Lower lobe of right lung (tissue), 2 donors: ENCODE measurements at regions not wholly inside any gene's neighbourhood (a gene's known extent, or its start where the extent isn't known, plus 50 kb on each side); places are given as distances from the start of the nearest gene placed in this dataset.
"Not testable (repeated sequence)": the region's sequence is repeated elsewhere in the genome, so short reads cannot be mapped to it uniquely, and the experiment has no call there.

Experiments used
- ATAC-seq, 2 donors: fragments of 200-7000 bp; cut with Tn5 transposase; one replicate each; pipeline ENCODE4 v1.9.1; 2020 to 2022; ENCODE audit warnings: mild to moderate bottlenecking in 2 of 2, moderate library complexity in 2 of 2
- DNase-seq: peaks from one replicate; pipeline ENCODE4 v3.0.0-alpha.2; 2020
- H3K27ac ChIP-seq: fragments of 200-600 bp; one replicate; pipeline ENCODE4 v1.8.0; 2022
- H3K27me3 ChIP-seq: fragments of 200-600 bp; one replicate; pipeline ENCODE4 v1.8.0; 2022; ENCODE audit warnings: low read depth
- H3K36me3 ChIP-seq: fragments of 200-600 bp; one replicate; pipeline ENCODE4 v1.8.0; 2022; ENCODE audit warnings: mild to moderate bottlenecking
- H3K4me1 ChIP-seq: fragments of 200-600 bp; one replicate; pipeline ENCODE4 v1.8.0; 2022
- H3K4me3 ChIP-seq: fragments of 200-600 bp; one replicate; pipeline ENCODE4 v1.8.0; 2022; ENCODE audit warnings: mild to moderate bottlenecking
- H3K9me3 ChIP-seq: fragments of 200-600 bp; one replicate; pipeline ENCODE4 v1.8.0; 2022
- intact Hi-C: fragments of 100-400 bp; cut with DNase I; formaldehyde crosslinking; loops from one replicate; pipeline ENCODE4 v1.11.0; 2022
- TF ChIP-seq, protein P1 (sequence below): fragments of 200-600 bp; IDR thresholded peaks from one replicate; pipeline ENCODE4 v1.8.0; 2022; ENCODE audit warnings: antibody characterized with exemption, mild to moderate bottlenecking
- donor health status: DM: no; HTN: yes; CAD: no; lungs with severe emphysema.

DNA sequence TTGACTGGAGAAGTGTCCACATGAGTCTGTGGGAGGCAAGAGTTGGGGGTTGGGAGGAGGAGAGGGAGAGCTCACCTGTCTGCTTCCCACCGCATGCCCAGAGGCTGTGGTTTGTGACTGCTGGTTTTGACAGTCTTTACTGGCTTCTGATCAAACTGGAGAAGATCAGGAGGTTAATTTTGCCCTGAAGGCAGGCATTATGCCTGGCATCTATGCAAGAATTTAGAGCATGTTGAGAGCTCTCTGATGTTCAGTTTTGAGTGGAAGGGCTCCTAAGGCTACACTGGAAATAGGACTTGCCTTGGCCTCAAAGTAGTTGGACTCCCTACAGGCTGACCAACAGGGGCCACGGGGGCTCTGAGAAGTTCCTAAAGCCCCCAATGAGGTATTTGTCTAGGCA lies 101.6 kb downstream of the TLR5 start:
- no peaks in the 10 kb centered on the region for H3K9me3 ChIP-seq
- DNase-seq (no peak), ATAC-seq (peak; percentile 44 to 66)
- H3K4me1 ChIP-seq, result no peaks in the 10 kb centered on the region
- H3K27me3 ChIP-seq, result no peaks in the 10 kb centered on the region
- intact Hi-C loops, result no loop called here
- H3K4me3 ChIP-seq, result no peak overlapping the region
- TF ChIP-seq, protein P1, sequence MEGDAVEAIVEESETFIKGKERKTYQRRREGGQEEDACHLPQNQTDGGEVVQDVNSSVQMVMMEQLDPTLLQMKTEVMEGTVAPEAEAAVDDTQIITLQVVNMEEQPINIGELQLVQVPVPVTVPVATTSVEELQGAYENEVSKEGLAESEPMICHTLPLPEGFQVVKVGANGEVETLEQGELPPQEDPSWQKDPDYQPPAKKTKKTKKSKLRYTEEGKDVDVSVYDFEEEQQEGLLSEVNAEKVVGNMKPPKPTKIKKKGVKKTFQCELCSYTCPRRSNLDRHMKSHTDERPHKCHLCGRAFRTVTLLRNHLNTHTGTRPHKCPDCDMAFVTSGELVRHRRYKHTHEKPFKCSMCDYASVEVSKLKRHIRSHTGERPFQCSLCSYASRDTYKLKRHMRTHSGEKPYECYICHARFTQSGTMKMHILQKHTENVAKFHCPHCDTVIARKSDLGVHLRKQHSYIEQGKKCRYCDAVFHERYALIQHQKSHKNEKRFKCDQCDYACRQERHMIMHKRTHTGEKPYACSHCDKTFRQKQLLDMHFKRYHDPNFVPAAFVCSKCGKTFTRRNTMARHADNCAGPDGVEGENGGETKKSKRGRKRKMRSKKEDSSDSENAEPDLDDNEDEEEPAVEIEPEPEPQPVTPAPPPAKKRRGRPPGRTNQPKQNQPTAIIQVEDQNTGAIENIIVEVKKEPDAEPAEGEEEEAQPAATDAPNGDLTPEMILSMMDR, result no peak
- no peak overlapping the region for H3K27ac ChIP-seq
- H3K36me3 ChIP-seq, result no peaks in the 10 kb centered on the region

DNA sequence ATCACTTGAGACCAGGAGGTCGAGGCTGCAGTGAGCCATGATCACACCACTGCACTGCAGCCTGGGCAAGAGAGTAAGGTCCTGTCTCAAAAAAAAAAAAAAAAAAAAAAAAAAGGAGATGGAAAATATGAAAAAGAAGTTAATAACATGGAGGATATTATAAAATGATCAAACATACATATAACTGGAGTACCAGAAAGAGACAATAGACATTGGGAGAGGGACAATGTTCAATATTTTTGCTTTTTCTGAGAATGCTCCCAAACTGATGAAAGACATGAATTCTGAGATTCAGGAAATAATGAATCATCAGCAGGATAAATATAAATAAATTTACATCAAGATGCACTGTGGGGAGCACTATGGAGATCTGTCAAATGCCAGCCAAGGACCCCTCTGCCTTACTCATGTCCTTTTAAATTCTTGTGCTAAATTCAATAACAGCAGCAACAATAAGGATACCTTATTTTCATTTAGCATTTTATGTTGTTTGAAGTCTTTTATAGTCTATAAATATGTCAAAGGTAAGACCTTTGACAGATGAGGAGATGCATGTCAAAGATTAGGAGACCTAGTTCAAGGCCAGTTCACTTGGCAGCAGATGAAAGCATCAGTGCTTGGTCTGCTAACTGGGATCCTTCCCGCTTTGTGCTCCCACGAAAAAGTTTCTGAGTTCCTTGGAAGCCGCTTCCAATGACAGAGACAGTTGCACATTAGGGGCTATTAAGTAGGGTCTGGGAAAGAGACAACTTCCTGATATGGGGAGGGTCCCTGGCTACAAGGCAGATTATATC lies 97.7 kb downstream of the TLR5 start:
- DNase-seq (no peak), ATAC-seq (no peak)
- H3K4me3 ChIP-seq, result no peak overlapping the region
- TF ChIP-seq, protein P1, result no peak
- no peaks in the 10 kb centered on the region for H3K9me3 ChIP-seq
- no peak overlapping the region for H3K27ac ChIP-seq
- intact Hi-C loops, result no loop called here
- no peaks in the 10 kb centered on the region for H3K27me3 ChIP-seq
- H3K36me3 ChIP-seq, result no peaks in the 10 kb centered on the region
- no peaks in the 10 kb centered on the region for H3K4me1 ChIP-seq

- no peaks in the 10 kb centered on the region for H3K36me3 ChIP-seq
- H3K9me3 ChIP-seq, result no peaks in the 10 kb centered on the region
- ATAC-seq (no peak), DNase-seq (no peak)
- no peaks in the 10 kb centered on the region for H3K27me3 ChIP-seq
- H3K27ac ChIP-seq, result no peak overlapping the region
- TF ChIP-seq, protein P1, result no peak
- intact Hi-C loops, result no loop called here
- no peaks in the 10 kb centered on the region for H3K4me1 ChIP-seq
- H3K4me3 ChIP-seq, result no peak overlapping the region
Observed at GRCh38 chr1:223046011-223046410, 97.0 kb downstream of the TLR5 start.

DNA sequence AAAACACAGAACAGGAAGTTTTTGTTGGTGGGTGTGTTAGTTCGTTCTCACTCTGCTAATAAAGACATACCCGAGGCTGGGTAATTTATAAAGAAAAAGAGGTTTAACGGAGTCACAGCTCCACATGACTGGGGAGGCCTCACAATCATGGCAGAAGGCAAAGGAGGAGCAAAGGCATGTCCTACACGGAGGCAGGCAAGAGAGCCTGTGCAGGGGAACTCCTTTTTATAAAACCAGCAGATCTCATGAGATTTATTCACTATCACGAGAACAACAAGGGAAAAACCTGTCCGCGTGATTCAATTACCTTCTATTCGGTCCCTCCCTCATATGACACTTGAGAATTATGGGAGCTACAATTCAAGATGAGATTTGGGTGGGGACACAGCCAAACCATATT lies 96.6 kb downstream of the TLR5 start:
- H3K27me3 ChIP-seq, H3K36me3 ChIP-seq, H3K27ac ChIP-seq, DNase-seq, H3K4me3 ChIP-seq, ATAC-seq, H3K9me3 ChIP-seq, intact Hi-C loops, H3K4me1 ChIP-seq: not testable (repeated sequence)

- Histone ChIP-seq H3K4me1 (no peaks in the 10 kb centered on the region), H3K27ac (no peak overlapping the region), H3K36me3 (no peaks in the 10 kb centered on the region), H3K27me3 (no peaks in the 10 kb centered on the region), H3K4me3 (no peak overlapping the region), H3K9me3 (no peaks in the 10 kb centered on the region)
- DNase-seq (no peak), ATAC-seq (no peak)
- intact Hi-C loops, result no loop called here
- TF ChIP-seq, protein P1, result no peak
Observed at GRCh38 chr1:223048026-223048425, 95.0 kb downstream of the TLR5 start.

DNA sequence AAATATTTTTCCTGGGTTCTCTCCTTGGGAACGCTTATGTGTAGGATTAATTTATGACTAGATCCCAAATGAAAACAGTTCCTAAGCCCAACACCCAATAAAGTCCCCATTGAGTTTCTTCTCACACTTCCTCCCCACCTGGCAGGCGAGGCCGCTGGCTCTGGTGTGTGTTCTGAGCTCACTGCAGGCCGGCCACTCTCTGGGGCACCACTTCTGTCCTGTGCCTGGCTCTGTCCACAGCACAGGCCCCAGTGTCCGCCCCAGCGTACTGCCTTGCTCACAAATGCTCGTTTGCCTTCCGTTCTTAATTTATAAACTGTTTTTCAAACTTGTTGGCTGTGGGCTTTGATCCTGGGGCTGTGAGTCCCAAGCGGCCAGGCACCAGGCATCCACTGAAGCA lies 90.6 kb downstream of the TLR5 start:
- ATAC-seq (no peak), DNase-seq (no peak)
- intact Hi-C loops, result no loop called here
- Histone ChIP-seq H3K9me3 (no peaks in the 10 kb centered on the region), H3K4me1 (no peaks in the 10 kb centered on the region), H3K36me3 (no peaks in the 10 kb centered on the region), H3K4me3 (no peak overlapping the region), H3K27ac (no peak overlapping the region), H3K27me3 (no peaks in the 10 kb centered on the region)
- TF ChIP-seq, protein P1, result no peak
